Panc1 (cell line): ENCODE measurements at regions not wholly inside any gene's neighbourhood (a gene's known extent, or its start where the extent isn't known, plus 50 kb on each side); places are given as distances from the start of the nearest gene placed in this dataset.

Source experiments
- SIN3A ChIP-seq: IDR thresholded peaks from 2 replicates; pipeline ENCODE4 v1.6.1; 2012; ENCODE audit warnings: low read depth, mild to moderate bottlenecking, low read length, moderate library complexity, borderline replicate concordance; ENCODE audit not compliant: insufficient read depth
- TCF7L2 ChIP-seq: IDR thresholded peaks from 2 replicates; pipeline ENCODE4 v1.6.1; 2011; ENCODE audit warnings: mild to moderate bottlenecking, low read depth, low read length, inconsistent platforms
- TF ChIP-seq, protein P1 (sequence below): fragments of 450-650 bp; IDR thresholded peaks from 2 replicates; pipeline ENCODE4 v1.5.1; 2017; ENCODE audit warnings: mild to moderate bottlenecking

DNA sequence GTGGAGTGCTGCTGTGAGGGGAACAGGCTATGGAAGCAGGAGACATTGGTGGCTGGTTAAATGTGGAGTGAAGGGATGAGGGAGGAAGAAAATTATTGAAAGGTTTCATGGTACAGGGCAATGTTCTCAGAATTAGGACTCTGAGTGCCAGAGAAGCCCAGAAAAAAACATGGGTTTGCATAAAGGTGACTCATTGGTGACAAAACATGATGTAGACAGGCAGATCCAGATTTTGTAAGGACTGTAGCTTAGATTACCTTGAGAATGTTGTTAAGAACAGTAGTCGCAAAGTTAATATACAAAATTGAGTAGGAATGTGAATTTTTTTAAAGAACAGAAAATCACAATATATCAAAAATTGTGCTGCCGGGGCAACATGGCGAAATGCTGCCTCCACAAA is 134.9 kb upstream of the ZNF438 start:
- TF ChIP-seq, protein P1, sequence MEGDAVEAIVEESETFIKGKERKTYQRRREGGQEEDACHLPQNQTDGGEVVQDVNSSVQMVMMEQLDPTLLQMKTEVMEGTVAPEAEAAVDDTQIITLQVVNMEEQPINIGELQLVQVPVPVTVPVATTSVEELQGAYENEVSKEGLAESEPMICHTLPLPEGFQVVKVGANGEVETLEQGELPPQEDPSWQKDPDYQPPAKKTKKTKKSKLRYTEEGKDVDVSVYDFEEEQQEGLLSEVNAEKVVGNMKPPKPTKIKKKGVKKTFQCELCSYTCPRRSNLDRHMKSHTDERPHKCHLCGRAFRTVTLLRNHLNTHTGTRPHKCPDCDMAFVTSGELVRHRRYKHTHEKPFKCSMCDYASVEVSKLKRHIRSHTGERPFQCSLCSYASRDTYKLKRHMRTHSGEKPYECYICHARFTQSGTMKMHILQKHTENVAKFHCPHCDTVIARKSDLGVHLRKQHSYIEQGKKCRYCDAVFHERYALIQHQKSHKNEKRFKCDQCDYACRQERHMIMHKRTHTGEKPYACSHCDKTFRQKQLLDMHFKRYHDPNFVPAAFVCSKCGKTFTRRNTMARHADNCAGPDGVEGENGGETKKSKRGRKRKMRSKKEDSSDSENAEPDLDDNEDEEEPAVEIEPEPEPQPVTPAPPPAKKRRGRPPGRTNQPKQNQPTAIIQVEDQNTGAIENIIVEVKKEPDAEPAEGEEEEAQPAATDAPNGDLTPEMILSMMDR = no peak
- TF ChIP-seq SIN3A (no peak), TCF7L2 (no peak)
